ENCODE measurements at regions not wholly inside any gene's neighbourhood (a gene's known extent, or its start where the extent isn't known, plus 50 kb on each side); places are given as distances from the start of the nearest gene placed in this dataset.

- Histone ChIP-seq H2AFZ (ENCODE audit: low read length) (no peak overlapping the region), H3K9me3 (ENCODE audit: low read length) (no peaks in the 10 kb centered on the region), H3F3A (ENCODE audit: low read length, unreplicated experiment) (no peaks in the 10 kb centered on the region), H3K79me2 (ENCODE audit: low read length) (no peaks in the 10 kb centered on the region), H3K9me2 (replicated peaks; ENCODE audit: low read length) (no peaks in the 10 kb centered on the region), H3K27ac (ENCODE audit: low read length) (no peak overlapping the region), H3K36me3 (ENCODE audit: low read depth, low read length) (no peaks in the 10 kb centered on the region), H3K4me1 (ENCODE audit: insufficient read depth, low read length) (peaks cover 4% of the 10 kb centered on the region; the same call in 1 of the 2 replicates), H3K27me3 (ENCODE audit: low read length) (no peaks in the 10 kb centered on the region), H3K9ac (ENCODE audit: low read length) (no peak overlapping the region), H4K20me1 (ENCODE audit: low read length) (no peaks in the 10 kb centered on the region), H3K4me3 (ENCODE audit: low read length) (no peak overlapping the region), H3K4me2 (ENCODE audit: low read length) (no peak overlapping the region)
- BruUV-seq (replicated peaks), result no TSS peak
- TF ChIP-seq, protein P1, sequence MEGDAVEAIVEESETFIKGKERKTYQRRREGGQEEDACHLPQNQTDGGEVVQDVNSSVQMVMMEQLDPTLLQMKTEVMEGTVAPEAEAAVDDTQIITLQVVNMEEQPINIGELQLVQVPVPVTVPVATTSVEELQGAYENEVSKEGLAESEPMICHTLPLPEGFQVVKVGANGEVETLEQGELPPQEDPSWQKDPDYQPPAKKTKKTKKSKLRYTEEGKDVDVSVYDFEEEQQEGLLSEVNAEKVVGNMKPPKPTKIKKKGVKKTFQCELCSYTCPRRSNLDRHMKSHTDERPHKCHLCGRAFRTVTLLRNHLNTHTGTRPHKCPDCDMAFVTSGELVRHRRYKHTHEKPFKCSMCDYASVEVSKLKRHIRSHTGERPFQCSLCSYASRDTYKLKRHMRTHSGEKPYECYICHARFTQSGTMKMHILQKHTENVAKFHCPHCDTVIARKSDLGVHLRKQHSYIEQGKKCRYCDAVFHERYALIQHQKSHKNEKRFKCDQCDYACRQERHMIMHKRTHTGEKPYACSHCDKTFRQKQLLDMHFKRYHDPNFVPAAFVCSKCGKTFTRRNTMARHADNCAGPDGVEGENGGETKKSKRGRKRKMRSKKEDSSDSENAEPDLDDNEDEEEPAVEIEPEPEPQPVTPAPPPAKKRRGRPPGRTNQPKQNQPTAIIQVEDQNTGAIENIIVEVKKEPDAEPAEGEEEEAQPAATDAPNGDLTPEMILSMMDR (conservative IDR thresholded peaks at IDR 0.05; ENCODE audit: low read depth, low read length), result no peak
- TF ChIP-seq EZH2 (IDR thresholded peaks at IDR 0.05; ENCODE audit: low read length, unreplicated experiment), result no peak
- no peak for TF ChIP-seq EZH2phosphoT487 (IDR thresholded peaks at IDR 0.05; ENCODE audit: borderline replicate concordance, low read length)
- no peak for DNase-seq
- intact Hi-C loops (cut with micrococcal nuclease), result no loop called here
- ATAC-seq, result no peak
- ChIA-PET CTCF (no interaction called here), POLR2A (ENCODE audit: unreplicated experiment) (no interaction called here)
Observed at GRCh38 chr6:147947521-147947920, 395.1 kb upstream of the SASH1 start.

GRCh38 chr6:147949981-147950622, 392.5 kb upstream of the SASH1 start:
- Histone ChIP-seq H3K36me3 (ENCODE audit: low read depth, low read length) (no peaks in the 10 kb centered on the region), H3K4me3 (ENCODE audit: low read length) (no peak overlapping the region), H3K4me1 (ENCODE audit: insufficient read depth, low read length) (peaks cover 4% of the 10 kb centered on the region; the same call in 1 of the 2 replicates), H4K20me1 (ENCODE audit: low read length) (no peaks in the 10 kb centered on the region), H3F3A (ENCODE audit: low read length, unreplicated experiment) (no peaks in the 10 kb centered on the region), H3K9me2 (replicated peaks; ENCODE audit: low read length) (no peaks in the 10 kb centered on the region), H3K27me3 (ENCODE audit: low read length) (no peaks in the 10 kb centered on the region), H3K79me2 (ENCODE audit: low read length) (no peaks in the 10 kb centered on the region), H2AFZ (ENCODE audit: low read length) (no peak overlapping the region), H3K4me2 (ENCODE audit: low read length) (no peak overlapping the region), H3K9me3 (ENCODE audit: low read length) (no peaks in the 10 kb centered on the region), H3K9ac (ENCODE audit: low read length) (no peak overlapping the region), H3K27ac (ENCODE audit: low read length) (no peak overlapping the region)
- ChIA-PET CTCF (no interaction called here), POLR2A (ENCODE audit: unreplicated experiment) (no interaction called here)
- intact Hi-C loops (cut with micrococcal nuclease), result no loop called here
- ATAC-seq (no peak), DNase-seq (no peak)
- BruUV-seq (replicated peaks), result no TSS peak
- no peak for TF ChIP-seq EZH2 (IDR thresholded peaks at IDR 0.05; ENCODE audit: low read length, unreplicated experiment)
- no peak for TF ChIP-seq EZH2phosphoT487 (IDR thresholded peaks at IDR 0.05; ENCODE audit: borderline replicate concordance, low read length)
- TF ChIP-seq, protein P1 (conservative IDR thresholded peaks at IDR 0.05; ENCODE audit: low read depth, low read length), result no peak

DNA sequence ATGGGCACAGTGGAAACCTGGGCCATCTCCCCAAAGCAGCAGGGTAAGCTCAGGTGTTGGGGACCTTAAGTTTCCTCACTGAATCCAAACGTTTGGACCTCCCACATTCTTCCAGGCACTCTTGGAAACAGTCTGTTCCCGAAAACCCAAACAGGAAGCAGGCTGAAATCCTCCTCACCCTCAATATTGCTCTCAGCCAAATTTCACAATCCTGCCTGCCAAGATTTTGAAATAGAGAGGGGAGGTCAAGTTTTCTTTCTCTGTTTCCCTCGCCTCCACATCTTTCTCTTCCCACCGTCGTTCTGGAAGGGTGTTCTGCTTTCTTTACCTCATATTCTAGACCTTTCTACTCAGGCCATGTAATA, 392.0 kb upstream of the SASH1 start:
- no peaks in the 10 kb centered on the region for H3K27me3 ChIP-seq (ENCODE audit: low read length)
- no peaks in the 10 kb centered on the region for H3K79me2 ChIP-seq (ENCODE audit: low read length)
- ChIA-PET CTCF (no interaction called here), POLR2A (ENCODE audit: unreplicated experiment) (no interaction called here)
- no TSS peak for BruUV-seq (replicated peaks)
- H3K9me2 ChIP-seq (replicated peaks; ENCODE audit: low read length), result no peaks in the 10 kb centered on the region
- H3K4me1 ChIP-seq (ENCODE audit: insufficient read depth, low read length), result peaks cover 4% of the 10 kb centered on the region; the same call in 1 of the 2 replicates
- no peak for DNase-seq
- ATAC-seq, result no peak
- intact Hi-C loops (cut with micrococcal nuclease), result no loop called here
- no peak overlapping the region for H3K4me3 ChIP-seq (ENCODE audit: low read length)
- no peak overlapping the region for H3K9ac ChIP-seq (ENCODE audit: low read length)
- H3K36me3 ChIP-seq (ENCODE audit: low read depth, low read length), result no peaks in the 10 kb centered on the region
- no peak overlapping the region for H2AFZ ChIP-seq (ENCODE audit: low read length)
- no peak for TF ChIP-seq EZH2 (IDR thresholded peaks at IDR 0.05; ENCODE audit: low read length, unreplicated experiment)
- TF ChIP-seq, protein P1 (conservative IDR thresholded peaks at IDR 0.05; ENCODE audit: low read depth, low read length), result no peak
- TF ChIP-seq EZH2phosphoT487 (IDR thresholded peaks at IDR 0.05; ENCODE audit: borderline replicate concordance, low read length), result no peak
- no peaks in the 10 kb centered on the region for H3K9me3 ChIP-seq (ENCODE audit: low read length)
- H3K4me2 ChIP-seq (ENCODE audit: low read length), result no peak overlapping the region
- H3K27ac ChIP-seq (ENCODE audit: low read length), result no peak overlapping the region
- no peaks in the 10 kb centered on the region for H4K20me1 ChIP-seq (ENCODE audit: low read length)
- no peaks in the 10 kb centered on the region for H3F3A ChIP-seq (ENCODE audit: low read length, unreplicated experiment)

All from PC-3 (cell line).